Sigmoid colon (tissue), 6 donors: ENCODE measurements at regions not wholly inside any gene's neighbourhood (a gene's known extent, or its start where the extent isn't known, plus 50 kb on each side); places are given as distances from the start of the nearest gene placed in this dataset.

Source experiments
- DNase-seq: peaks from one replicate; pipeline ENCODE4 v3.0.0-alpha.2; 2019
- H3K27ac ChIP-seq, 4 donors: fragments of 200-600 bp; sonication (generic); one replicate each; pipeline ENCODE4 v1.5.1; 2016 to 2019; ENCODE audit warnings: mild to moderate bottlenecking in 1 of 4
- H3K27me3 ChIP-seq, 3 donors: fragments of 200-600 bp; sonication (generic); one replicate each; pipeline ENCODE4 v1.5.1; 2019; ENCODE audit warnings: mild to moderate bottlenecking in 1 of 3
- H3K36me3 ChIP-seq, 4 donors: fragments of 200-600 bp; sonication (generic); one replicate each; pipeline ENCODE4 v1.5.1; 2016 to 2019
- H3K4me1 ChIP-seq, 4 donors: fragments of 200-600 bp; sonication (generic); one replicate each; pipeline ENCODE4 v1.5.1; 2017 to 2019
- H3K4me3 ChIP-seq, 4 donors: fragments of 200-600 bp; sonication (generic); one replicate each; pipeline ENCODE4 v1.5.1; 2017 to 2019; ENCODE audit warnings: mild to moderate bottlenecking in 2 of 4, moderate library complexity in 1 of 4
- H3K9me3 ChIP-seq, 4 donors: fragments of 200-600 bp in 3 of 4; sonication (generic) in 3 of 4; one replicate each; pipeline versions ENCODE4 v1.5.1 to v1.6.1; 2013 to 2019
- CTCF ChIP-seq, 4 experiments: fragments of 450-650 bp in 3 of 4; fragments of 200-600 bp in 1 of 4; IDR thresholded peaks; one replicate each; pipeline ENCODE4 v1.5.1; 2016 to 2019; ENCODE audit warnings: antibody characterized with exemption in 4 of 4, mild to moderate bottlenecking in 3 of 4, moderate library complexity in 2 of 4
- EP300 ChIP-seq, 4 donors: sonication (generic); formaldehyde crosslinking; IDR thresholded peaks; one replicate each; pipeline ENCODE4 v1.6.1; 2017; ENCODE audit warnings: antibody characterized with exemption in 4 of 4
- POLR2A ChIP-seq, 2 donors: fragments of 450-650 bp; IDR thresholded peaks; one replicate each; pipeline ENCODE4 v1.6.1; 2016; ENCODE audit warnings: antibody characterized with exemption in 2 of 2, mild to moderate bottlenecking in 2 of 2, moderate library complexity in 2 of 2
- POLR2AphosphoS5 ChIP-seq, 4 donors: sonication (generic); formaldehyde crosslinking; IDR thresholded peaks; one replicate each; pipeline ENCODE4 v1.6.1; 2017; ENCODE audit warnings: antibody characterized with exemption in 4 of 4
- WGBS, 2 donors: extraction: QIAGEN DNeasy Blood & Tissue Kit; methylation state at CpG; one replicate each; pipeline ENCODE4 v1.1.7; 2013; 5-methylcytosine and 5-hydroxymethylcytosine counted together
- intact Hi-C: fragments of 100-400 bp; cut with DNase I; formaldehyde crosslinking; loops from one replicate; pipeline ENCODE4 v1.15.1; 2023
- donor health status: healthy with polysubstance abuse.
- donor health status: healthy.

- Histone ChIP-seq H3K27me3 (no peaks in the 10 kb centered on the region), H3K36me3 (no peaks in the 10 kb centered on the region), H3K27ac (no peak overlapping the region), H3K4me1 (no peaks in the 10 kb centered on the region), H3K9me3 (peaks cover 0 to 5% (median 0%) of the 10 kb centered on the region in 4 donors), H3K4me3 (no peak overlapping the region)
- intact Hi-C loops, result no loop called here
- TF ChIP-seq CTCF (IDR thresholded peaks at IDR 0.05) (no peak), EP300 (IDR thresholded peaks at IDR 0.05) (no peak), POLR2AphosphoS5 (IDR thresholded peaks at IDR 0.05) (no peak), POLR2A (IDR thresholded peaks at IDR 0.05) (no peak)
- 33 to 48% methylated on average over 2 of the region's 2 CpGs for WGBS, 2 donors
- DNase-seq, result no peak
Observed at GRCh38 chr15:24899795-24900194, 55.0 kb upstream of the SNRPN start.

- DNase-seq, result no peak
- Histone ChIP-seq H3K27me3 (no peaks in the 10 kb centered on the region), H3K9me3 (peaks cover 0 to under 1% (median 0%) of the 10 kb centered on the region in 4 donors), H3K4me3 (no peak overlapping the region), H3K4me1 (no peaks in the 10 kb centered on the region), H3K36me3 (no peaks in the 10 kb centered on the region), H3K27ac (no peak overlapping the region)
- 66 to 70% methylated on average over 3 of the region's 3 CpGs for WGBS, 2 donors
- TF ChIP-seq POLR2AphosphoS5 (IDR thresholded peaks at IDR 0.05) (no peak), POLR2A (IDR thresholded peaks at IDR 0.05) (no peak), EP300 (IDR thresholded peaks at IDR 0.05) (no peak), CTCF (IDR thresholded peaks at IDR 0.05) (no peak)
- intact Hi-C loops, result no loop called here
Observed at GRCh38 chr15:24901409-24901808, 53.4 kb upstream of the SNRPN start.
